ENCODE measurements at regions not wholly inside any gene's neighbourhood (a gene's known extent, or its start where the extent isn't known, plus 50 kb on each side); places are given as distances from the start of the nearest gene placed in this dataset.

DNA sequence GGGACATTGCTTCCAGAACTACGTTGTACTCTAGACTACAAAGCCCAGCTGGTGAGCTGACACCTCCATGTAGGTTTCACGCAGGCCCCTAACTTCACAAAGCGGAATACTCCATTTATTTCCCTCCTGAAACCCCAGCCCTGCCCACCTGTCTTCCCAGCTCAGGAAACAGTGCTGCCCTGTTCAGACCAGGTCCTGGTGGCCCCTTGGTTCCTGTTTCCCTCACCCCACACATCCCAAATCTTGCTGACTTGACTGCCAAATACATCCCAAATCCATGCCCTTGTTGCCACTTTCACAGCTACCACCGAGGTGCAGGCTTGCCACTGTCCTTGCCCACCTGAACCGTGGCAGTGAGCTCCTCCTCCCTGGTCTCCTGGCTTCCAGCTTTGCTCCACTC, 113.1 kb upstream of the PTPN1 start:
- ATAC-seq (ENCODE audit: low read depth) (no peak), DNase-seq (no peak)
- Mint-ChIP-seq H3K27me3 (peaks cover 3% of the 10 kb centered on the region), H3K36me3 (ENCODE audit: low read depth) (no peaks in the 10 kb centered on the region), H3K4me1 (peaks cover 5% of the 10 kb centered on the region), H3K9me3 (no peaks in the 10 kb centered on the region), H3K4me3 (no peak overlapping the region), H3K27ac (no peak overlapping the region)
- POLR2A ChIA-PET = interaction anchor here (0.6 kb wide), 1 partner anchor 199 kb away, joined by 3 read pairs; no protein-coding TSS in a partner anchor
- TF ChIP-seq, protein P1, sequence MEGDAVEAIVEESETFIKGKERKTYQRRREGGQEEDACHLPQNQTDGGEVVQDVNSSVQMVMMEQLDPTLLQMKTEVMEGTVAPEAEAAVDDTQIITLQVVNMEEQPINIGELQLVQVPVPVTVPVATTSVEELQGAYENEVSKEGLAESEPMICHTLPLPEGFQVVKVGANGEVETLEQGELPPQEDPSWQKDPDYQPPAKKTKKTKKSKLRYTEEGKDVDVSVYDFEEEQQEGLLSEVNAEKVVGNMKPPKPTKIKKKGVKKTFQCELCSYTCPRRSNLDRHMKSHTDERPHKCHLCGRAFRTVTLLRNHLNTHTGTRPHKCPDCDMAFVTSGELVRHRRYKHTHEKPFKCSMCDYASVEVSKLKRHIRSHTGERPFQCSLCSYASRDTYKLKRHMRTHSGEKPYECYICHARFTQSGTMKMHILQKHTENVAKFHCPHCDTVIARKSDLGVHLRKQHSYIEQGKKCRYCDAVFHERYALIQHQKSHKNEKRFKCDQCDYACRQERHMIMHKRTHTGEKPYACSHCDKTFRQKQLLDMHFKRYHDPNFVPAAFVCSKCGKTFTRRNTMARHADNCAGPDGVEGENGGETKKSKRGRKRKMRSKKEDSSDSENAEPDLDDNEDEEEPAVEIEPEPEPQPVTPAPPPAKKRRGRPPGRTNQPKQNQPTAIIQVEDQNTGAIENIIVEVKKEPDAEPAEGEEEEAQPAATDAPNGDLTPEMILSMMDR (IDR thresholded peaks at IDR 0.05) = no peak
- intact Hi-C loops (cut with micrococcal nuclease) = no loop called here
- CTCF ChIA-PET = no interaction called here

DNA sequence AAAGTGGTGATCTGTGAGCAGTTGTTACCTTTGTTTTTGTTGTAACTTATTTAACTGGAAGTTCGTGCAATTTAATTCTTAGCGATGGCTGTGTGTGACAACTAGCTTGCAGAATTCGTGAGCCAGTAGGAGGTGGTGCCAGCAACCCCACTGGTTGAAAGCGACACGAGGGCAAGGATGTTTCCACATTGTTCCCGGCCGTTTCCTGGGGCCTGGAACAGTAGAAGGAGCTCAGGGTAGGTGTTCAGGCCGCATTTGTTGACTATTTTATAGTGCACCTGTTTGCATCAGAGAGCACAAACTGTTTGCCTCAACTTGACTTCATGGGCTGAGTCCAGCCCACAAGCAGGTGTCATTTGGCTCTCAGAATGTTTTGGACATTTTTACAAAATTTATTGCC, 112.1 kb upstream of the PTPN1 start:
- CTCF ChIA-PET = no interaction called here
- Mint-ChIP-seq H3K27me3 (peaks cover 3% of the 10 kb centered on the region), H3K27ac (no peak overlapping the region), H3K4me1 (peaks cover 5% of the 10 kb centered on the region), H3K36me3 (ENCODE audit: low read depth) (no peaks in the 10 kb centered on the region), H3K4me3 (no peak overlapping the region), H3K9me3 (no peaks in the 10 kb centered on the region)
- TF ChIP-seq, protein P1 (IDR thresholded peaks at IDR 0.05) = no peak
- intact Hi-C loops (cut with micrococcal nuclease) = no loop called here
- ATAC-seq (ENCODE audit: low read depth) (no peak), DNase-seq (no peak)
- POLR2A ChIA-PET = no interaction called here

DNA sequence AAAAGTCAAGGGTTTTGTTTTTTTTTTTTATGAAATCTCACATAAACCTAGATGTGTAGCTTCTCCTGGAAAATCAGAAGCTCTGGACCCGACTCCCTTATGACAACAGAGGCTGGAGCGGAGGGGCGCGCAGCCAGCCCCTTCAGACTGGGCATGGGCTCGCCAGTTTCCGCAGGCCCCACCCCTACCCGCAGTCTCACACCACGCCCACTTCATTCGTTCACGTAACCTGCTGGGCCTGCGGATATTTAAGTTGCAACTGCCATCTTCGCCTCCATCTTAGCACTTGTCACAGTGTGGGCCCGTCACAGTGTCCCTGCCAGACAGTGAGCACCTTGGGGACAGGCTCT, 111.7 kb upstream of the PTPN1 start:
- peaks cover 3% of the 10 kb centered on the region for H3K27me3 Mint-ChIP-seq
- DNase-seq (no peak), ATAC-seq (ENCODE audit: low read depth) (no peak)
- POLR2A ChIA-PET = no interaction called here
- no peaks in the 10 kb centered on the region for H3K36me3 Mint-ChIP-seq (ENCODE audit: low read depth)
- peaks cover 5% of the 10 kb centered on the region for H3K4me1 Mint-ChIP-seq
- H3K27ac Mint-ChIP-seq = no peak overlapping the region
- no peaks in the 10 kb centered on the region for H3K9me3 Mint-ChIP-seq
- TF ChIP-seq, protein P1 (IDR thresholded peaks at IDR 0.05) = no peak
- intact Hi-C loops (cut with micrococcal nuclease) = no loop called here
- H3K4me3 Mint-ChIP-seq = no peak overlapping the region
- CTCF ChIA-PET = no interaction called here

DNA sequence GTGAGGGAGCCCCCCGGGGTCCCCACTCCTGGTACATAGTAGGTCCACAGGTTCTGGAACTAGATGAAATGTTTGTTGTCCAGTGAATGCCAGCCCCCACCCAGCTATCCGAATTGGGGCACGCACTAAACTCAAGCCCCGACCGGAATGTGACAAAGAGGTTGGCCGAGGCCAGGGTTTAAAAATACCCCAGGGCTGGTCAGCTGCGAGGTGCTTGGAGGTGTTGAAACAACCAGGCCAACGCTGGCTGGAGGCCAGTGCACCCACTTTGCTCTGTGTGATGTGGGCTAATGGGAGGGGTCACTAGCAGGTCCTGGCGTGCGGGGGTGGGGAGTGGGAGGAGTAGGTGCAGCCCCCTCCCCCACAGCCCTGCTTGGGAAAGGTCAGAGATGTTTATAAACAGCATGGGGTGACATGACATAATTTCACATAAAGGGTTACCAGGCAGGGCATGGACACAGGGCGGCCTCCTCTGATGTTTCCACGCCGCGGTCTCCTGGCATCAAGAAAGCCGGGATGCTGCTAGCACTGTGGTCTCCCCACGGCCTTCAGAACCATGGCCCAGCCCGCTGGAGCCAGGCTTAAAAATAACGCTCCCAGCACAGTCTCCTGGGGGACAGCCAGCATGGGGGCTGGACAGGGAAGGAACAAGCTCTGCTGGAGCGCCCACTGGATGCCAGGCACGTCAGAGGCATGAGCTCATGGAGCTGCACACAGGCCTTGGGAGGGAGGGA, 111.2 kb upstream of the PTPN1 start:
- POLR2A ChIA-PET = no interaction called here
- CTCF ChIA-PET = no interaction called here
- no peak for DNase-seq
- Mint-ChIP-seq H3K27ac (no peak overlapping the region), H3K4me3 (no peak overlapping the region), H3K4me1 (peaks cover 5% of the 10 kb centered on the region), H3K36me3 (ENCODE audit: low read depth) (no peaks in the 10 kb centered on the region), H3K9me3 (no peaks in the 10 kb centered on the region), H3K27me3 (peaks cover 3% of the 10 kb centered on the region)
- intact Hi-C loops (cut with micrococcal nuclease) = no loop called here
- TF ChIP-seq, protein P1 (IDR thresholded peaks at IDR 0.05) = no peak
- no peak for ATAC-seq (ENCODE audit: low read depth)

DNA sequence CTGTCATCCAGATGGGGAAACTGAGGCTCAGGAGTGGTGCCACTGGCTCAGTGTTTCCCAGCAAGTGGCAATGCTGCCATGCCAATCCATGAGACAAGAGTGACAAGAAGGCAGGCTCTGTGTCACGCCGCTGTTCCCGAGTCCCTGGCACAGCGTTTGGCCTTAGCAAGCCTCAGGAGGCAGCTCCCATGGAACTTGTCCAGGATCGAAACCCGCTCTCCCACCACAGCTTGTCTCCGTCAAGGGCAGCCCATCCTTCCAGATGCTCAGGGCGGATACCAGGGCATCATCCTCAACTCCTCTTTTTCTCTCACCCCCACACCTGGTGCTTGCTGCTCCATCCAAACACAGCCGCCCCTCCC, 110.6 kb upstream of the PTPN1 start:
- Mint-ChIP-seq H3K4me1 (peaks cover 5% of the 10 kb centered on the region), H3K9me3 (no peaks in the 10 kb centered on the region), H3K4me3 (no peak overlapping the region), H3K27me3 (peaks cover 5% of the 10 kb centered on the region), H3K27ac (no peak overlapping the region), H3K36me3 (ENCODE audit: low read depth) (no peaks in the 10 kb centered on the region)
- TF ChIP-seq, protein P1 (IDR thresholded peaks at IDR 0.05) = no peak
- ATAC-seq (ENCODE audit: low read depth) (no peak), DNase-seq (no peak)
- ChIA-PET CTCF (no interaction called here), POLR2A (no interaction called here)
- intact Hi-C loops (cut with micrococcal nuclease) = no loop called here

All from activated B cell treated with CpG ODN at 0.5 μM for 24 hours (primary cell).